ENCODE measurements at regions not wholly inside any gene's neighbourhood (a gene's known extent, or its start where the extent isn't known, plus 50 kb on each side); places are given as distances from the start of the nearest gene placed in this dataset.

DNA sequence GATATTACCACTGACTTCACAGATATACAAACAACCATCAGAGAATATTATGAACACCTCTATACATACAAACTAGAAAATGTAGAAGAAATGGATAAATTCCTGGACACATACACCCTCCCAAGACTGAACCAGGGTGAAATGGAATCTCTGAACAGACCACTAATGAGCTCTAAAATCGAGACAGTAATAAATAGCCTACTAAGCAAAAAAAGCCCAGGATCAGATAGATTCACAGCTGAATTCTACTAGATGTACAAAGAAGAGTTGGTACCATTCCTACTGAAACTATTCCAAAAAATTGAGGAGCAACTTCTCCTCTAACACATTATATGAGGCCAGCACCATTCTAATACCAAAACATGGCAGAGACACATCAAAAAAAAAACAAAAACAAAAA, 837.7 kb downstream of the FSCB start:
- Histone ChIP-seq H3K9ac (ENCODE audit: insufficient read depth, low read depth, low read length) (no peak overlapping the region), H4K20me1 (ENCODE audit: insufficient read depth, low read length) (no peaks in the 10 kb centered on the region), H3K9me3 (ENCODE audit: low read length) (no peaks in the 10 kb centered on the region), H3K79me2 (ENCODE audit: insufficient read depth, low read length) (no peaks in the 10 kb centered on the region), H3K4me3 (replicated peaks in 1 of 3; ENCODE audit: insufficient read depth in 1 of 3, low read depth in 2 of 3, low read length in 3 of 3) (no peak overlapping the region), H3K36me3 (replicated peaks in 1 of 2; ENCODE audit: control insufficient read depth in 1 of 2, insufficient read depth in 2 of 2, low read length in 2 of 2) (no peaks in the 10 kb centered on the region), H3K27ac (ENCODE audit: extremely low read length, insufficient read depth, low read length) (no peak overlapping the region), H3K27me3 (ENCODE audit: control insufficient read depth in 1 of 2, insufficient read depth in 2 of 2, low read length in 2 of 2) (no peaks in the 10 kb centered on the region), H3K4me2 (ENCODE audit: low read depth, low read length) (no peak overlapping the region), H2AFZ (ENCODE audit: low read length) (no peak overlapping the region), H3K4me1 (ENCODE audit: insufficient read depth, low read length) (no peaks in the 10 kb centered on the region)
- intact Hi-C loops (cut with micrococcal nuclease; ENCODE audit: unreplicated experiment) (no loop called here), in situ Hi-C loops (cut with HindIII; ENCODE audit: extremely low pct_ligation_motif_present, low pct_unique_long_range_greater_than_20kb) (no loop called here)
- DNase-seq (ENCODE audit: low spot score) (no peak), FAIRE-seq (no peak), ATAC-seq (no peak)
- 4% methylated on average over 1 of the region's 1 CpG for WGBS (ENCODE audit: low lambda C conversion rate)
- CTCF ChIA-PET (ENCODE audit: low intra/inter-chr PET ratio, low total read pairs), result no interaction called here
- POLR2A ChIA-PET, result interaction anchor here (0.7 kb wide), 1 partner anchor 19 kb away, joined by 3 read pairs; no protein-coding TSS in a partner anchor
- TF ChIP-seq THAP8 (CRISPR knock-in tag; IDR thresholded peaks at IDR 0.05; ENCODE audit: borderline replicate concordance) (no peak), MAFK (conservative IDR thresholded peaks at IDR 0.05 in 1 of 2, IDR thresholded peaks at IDR 0.05 in 1 of 2; ENCODE audit: low read length in 2 of 2) (peak in 1 of 2 experiments; percentile 74; a peak in 3 of 4 replicates), MAFF (IDR thresholded peaks at IDR 0.05; ENCODE audit: low read depth, low read length) (peak; percentile 69)
- BruUV-seq (replicated peaks), result no TSS peak

DNA sequence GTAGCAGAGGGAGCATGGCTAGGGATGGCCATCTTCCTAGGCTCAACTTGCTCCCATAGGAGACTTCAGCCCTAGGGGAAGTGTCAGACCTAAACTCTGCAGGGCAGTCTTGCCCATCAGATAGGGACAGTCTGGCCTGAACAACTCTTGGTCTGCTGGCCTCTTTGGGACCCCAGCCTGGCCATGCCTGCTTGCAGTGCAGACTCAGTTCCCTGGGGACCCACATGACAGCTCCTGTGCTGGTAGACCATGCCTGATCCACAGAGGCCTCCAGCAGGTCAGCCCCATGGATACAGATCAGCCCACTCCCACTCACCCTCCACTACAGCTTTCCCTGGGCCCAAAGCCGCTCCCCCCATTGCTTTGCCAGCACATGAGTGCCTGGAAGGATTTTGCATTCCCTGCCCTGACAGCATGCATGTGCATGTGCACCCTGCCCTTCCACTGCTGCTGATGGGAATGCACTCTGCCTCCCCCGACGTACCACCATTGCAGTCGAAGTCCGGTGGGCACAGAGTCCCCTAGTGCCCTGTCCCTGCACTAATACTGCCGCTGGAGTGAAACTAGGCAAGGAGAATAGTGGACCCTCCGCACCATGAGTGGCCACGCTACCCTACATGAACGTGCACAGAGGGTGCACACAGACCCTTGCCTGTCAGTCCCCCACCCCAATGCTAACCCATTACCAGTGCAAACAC, 841.4 kb downstream of the FSCB start:
- no peak overlapping the region for H3K27ac ChIP-seq (ENCODE audit: extremely low read length, insufficient read depth, low read length)
- in situ Hi-C loops (cut with HindIII; ENCODE audit: extremely low pct_ligation_motif_present, low pct_unique_long_range_greater_than_20kb), result no loop called here
- 17% methylated on average over 6 of the region's 9 CpGs for WGBS (ENCODE audit: low lambda C conversion rate)
- no peaks in the 10 kb centered on the region for H3K27me3 ChIP-seq (ENCODE audit: control insufficient read depth in 1 of 2, insufficient read depth in 2 of 2, low read length in 2 of 2)
- H3K4me2 ChIP-seq (ENCODE audit: low read depth, low read length), result no peak overlapping the region
- no TSS peak for BruUV-seq (replicated peaks)
- no peak for DNase-seq (ENCODE audit: low spot score)
- H3K9me3 ChIP-seq (ENCODE audit: low read length), result no peaks in the 10 kb centered on the region
- H2AFZ ChIP-seq (ENCODE audit: low read length), result no peak overlapping the region
- intact Hi-C loops (cut with micrococcal nuclease; ENCODE audit: unreplicated experiment), result no loop called here
- H3K4me3 ChIP-seq (replicated peaks in 1 of 3; ENCODE audit: insufficient read depth in 1 of 3, low read depth in 2 of 3, low read length in 3 of 3), result no peak overlapping the region
- TF ChIP-seq SP140L (CRISPR knock-in tag; IDR thresholded peaks at IDR 0.05; ENCODE audit: borderline replicate concordance), result no peak
- TF ChIP-seq CCDC6 (CRISPR knock-in tag; IDR thresholded peaks at IDR 0.05), result no peak
- TF ChIP-seq PHF5A (CRISPR knock-in tag; IDR thresholded peaks at IDR 0.05; ENCODE audit: low read depth, unreplicated experiment), result no peak
- TF ChIP-seq TCF7 (IDR thresholded peaks at IDR 0.05; ENCODE audit: low read depth), result no peak
- no peak for TF ChIP-seq ZBTB44 (CRISPR knock-in tag; IDR thresholded peaks at IDR 0.05)
- no peak for TF ChIP-seq DMAP1 (CRISPR knock-in tag; IDR thresholded peaks at IDR 0.05)
- no peak for TF ChIP-seq ZNF12 (CRISPR knock-in tag; IDR thresholded peaks at IDR 0.05)
- TF ChIP-seq ZNF605 (CRISPR knock-in tag; IDR thresholded peaks at IDR 0.05), result no peak
- no peak for TF ChIP-seq ZFAT (CRISPR knock-in tag; conservative IDR thresholded peaks at IDR 0.05)
- no peak for TF ChIP-seq ATF7-NPFF (CRISPR knock-in tag; IDR thresholded peaks at IDR 0.05; ENCODE audit: low read depth)
- no peak for TF ChIP-seq TBP (CRISPR knock-in tag; IDR thresholded peaks at IDR 0.05)
- TF ChIP-seq EEA1 (CRISPR knock-in tag; IDR thresholded peaks at IDR 0.05; ENCODE audit: borderline replicate concordance), result no peak
- TF ChIP-seq MZF1 (CRISPR knock-in tag; IDR thresholded peaks at IDR 0.05; ENCODE audit: borderline replicate concordance), result no peak
- TF ChIP-seq RCOR2 (CRISPR knock-in tag; IDR thresholded peaks at IDR 0.05), result no peak
- no peaks in the 10 kb centered on the region for H4K20me1 ChIP-seq (ENCODE audit: insufficient read depth, low read length)
- no peaks in the 10 kb centered on the region for H3K36me3 ChIP-seq (replicated peaks in 1 of 2; ENCODE audit: control insufficient read depth in 1 of 2, insufficient read depth in 2 of 2, low read length in 2 of 2)
- POLR2A ChIA-PET, result no interaction called here
- CTCF ChIA-PET (ENCODE audit: low intra/inter-chr PET ratio, low total read pairs), result no interaction called here
- no peak for ATAC-seq
- no peak overlapping the region for H3K9ac ChIP-seq (ENCODE audit: insufficient read depth, low read depth, low read length)
- no peak for FAIRE-seq
- no peaks in the 10 kb centered on the region for H3K4me1 ChIP-seq (ENCODE audit: insufficient read depth, low read length)
- no peaks in the 10 kb centered on the region for H3K79me2 ChIP-seq (ENCODE audit: insufficient read depth, low read length)
